Progenitor cell of endocrine pancreas (in vitro differentiated cells): ENCODE measurements at regions not wholly inside any gene's neighbourhood (a gene's known extent, or its start where the extent isn't known, plus 50 kb on each side); places are given as distances from the start of the nearest gene placed in this dataset.

Experiments
- DNase-seq: peaks from one replicate; pipeline ENCODE4 v3.0.0; 2021; ENCODE audit warnings: low spot score; ENCODE audit not compliant: unreplicated experiment
- H3K27ac Mint-ChIP-seq: 2 replicates; pipeline ENCODE4 v1.8.0; 2021; ENCODE audit warnings: mild to moderate bottlenecking, moderate library complexity, mixed read lengths
- H3K27me3 Mint-ChIP-seq: 2 replicates; pipeline ENCODE4 v1.8.0; 2021; ENCODE audit warnings: mixed read lengths
- H3K36me3 Mint-ChIP-seq: 2 replicates; pipeline ENCODE4 v1.8.0; 2022; ENCODE audit warnings: mixed read lengths; ENCODE audit not compliant: insufficient read depth
- H3K4me1 Mint-ChIP-seq: 2 replicates; pipeline ENCODE4 v1.8.0; 2021; ENCODE audit warnings: low read depth, mixed read lengths
- H3K4me3 Mint-ChIP-seq: 2 replicates; pipeline ENCODE4 v1.8.0; 2021; ENCODE audit warnings: low read depth, mild to moderate bottlenecking, moderate library complexity, mixed read lengths
- H3K9me3 Mint-ChIP-seq: 2 replicates; pipeline ENCODE4 v1.8.0; 2021; ENCODE audit warnings: low read depth, mixed read lengths
- CTCF ChIP-seq: fragments of 200-600 bp; sonication (generic); IDR thresholded peaks from one replicate; pipeline ENCODE4 v1.5.0; 2021; ENCODE audit warnings: antibody characterized with exemption, mild to moderate bottlenecking; ENCODE audit not compliant: unreplicated experiment

GRCh38 chr7:13159467-13160184, 472.2 kb downstream of the ARL4A start:
- no peaks in the 10 kb centered on the region for H3K4me1 Mint-ChIP-seq
- TF ChIP-seq CTCF = no peak
- H3K36me3 Mint-ChIP-seq = no peaks in the 10 kb centered on the region
- H3K9me3 Mint-ChIP-seq = no peaks in the 10 kb centered on the region
- no peak for DNase-seq
- no peaks in the 10 kb centered on the region for H3K27me3 Mint-ChIP-seq
- H3K4me3 Mint-ChIP-seq = no peak overlapping the region
- H3K27ac Mint-ChIP-seq = no peak overlapping the region

- Mint-ChIP-seq H3K4me3 (no peak overlapping the region), H3K27ac (no peak overlapping the region), H3K4me1 (no peaks in the 10 kb centered on the region), H3K36me3 (no peaks in the 10 kb centered on the region), H3K27me3 (no peaks in the 10 kb centered on the region), H3K9me3 (no peaks in the 10 kb centered on the region)
- DNase-seq = no peak
- TF ChIP-seq CTCF = no peak
Measured at GRCh38 chr7:13161125-13161524, 473.7 kb downstream of the ARL4A start.

GRCh38 chr7:13165854-13166253, 478.4 kb downstream of the ARL4A start:
- H3K27ac Mint-ChIP-seq = no peak overlapping the region
- peaks cover 3% of the 10 kb centered on the region for H3K9me3 Mint-ChIP-seq
- DNase-seq = no peak
- H3K4me1 Mint-ChIP-seq = no peaks in the 10 kb centered on the region
- no peaks in the 10 kb centered on the region for H3K36me3 Mint-ChIP-seq
- H3K4me3 Mint-ChIP-seq = no peak overlapping the region
- no peaks in the 10 kb centered on the region for H3K27me3 Mint-ChIP-seq
- no peak for TF ChIP-seq CTCF

- Mint-ChIP-seq H3K27ac (no peak overlapping the region), H3K27me3 (no peaks in the 10 kb centered on the region), H3K4me3 (no peak overlapping the region), H3K36me3 (no peaks in the 10 kb centered on the region), H3K4me1 (no peaks in the 10 kb centered on the region), H3K9me3 (peaks cover 3% of the 10 kb centered on the region)
- no peak for DNase-seq
- TF ChIP-seq CTCF = no peak
Measured at GRCh38 chr7:13166801-13167200, 479.4 kb downstream of the ARL4A start.

GRCh38 chr7:13169356-13169755, 481.9 kb downstream of the ARL4A start:
- Mint-ChIP-seq H3K4me1 (no peaks in the 10 kb centered on the region), H3K4me3 (no peak overlapping the region), H3K27me3 (no peaks in the 10 kb centered on the region), H3K27ac (no peak overlapping the region), H3K36me3 (no peaks in the 10 kb centered on the region), H3K9me3 (peaks cover 3% of the 10 kb centered on the region)
- TF ChIP-seq CTCF = no peak
- DNase-seq = no peak
